Activated T-cell treated with anti-CD3 and anti-CD28 coated beads for 48 hours (primary cell): ENCODE measurements at regions not wholly inside any gene's neighbourhood (a gene's known extent, or its start where the extent isn't known, plus 50 kb on each side); places are given as distances from the start of the nearest gene placed in this dataset.

Experiments used
- DNase-seq: peaks from one replicate; pipeline ENCODE4 v3.0.0-alpha.2; 2020; ENCODE audit warnings: low read depth

GRCh38 chr4:20641976-20642375, 58.3 kb upstream of the PACRGL start:
- DNase-seq = no peak

DNA sequence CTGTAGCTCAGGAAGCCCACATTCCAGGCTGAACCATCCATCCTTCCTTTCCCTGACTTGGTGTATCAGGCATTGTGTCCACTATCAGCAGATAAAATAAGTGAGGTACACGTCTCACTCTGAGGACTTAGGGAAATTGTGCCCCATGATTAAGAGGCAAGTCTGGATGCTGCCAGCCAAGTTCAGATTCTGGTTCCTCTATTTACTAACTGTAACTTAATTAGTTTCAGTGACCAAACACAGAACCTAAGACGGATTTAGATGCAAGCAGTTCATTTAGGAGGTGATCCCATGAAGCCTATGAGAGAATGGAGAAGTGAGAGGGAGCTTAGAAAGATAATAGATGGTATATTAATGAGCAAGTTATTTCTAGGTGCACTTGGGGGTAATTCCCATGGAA, 56.6 kb upstream of the PACRGL start:
- DNase-seq = no peak

GRCh38 chr4:20645236-20645635, 55.0 kb upstream of the PACRGL start:
- DNase-seq = no peak

- DNase-seq = no peak
Measured at GRCh38 chr4:20646287-20646686, 54.0 kb upstream of the PACRGL start.
